CD8-positive, alpha-beta memory T cell (primary cell): ENCODE measurements at regions not wholly inside any gene's neighbourhood (a gene's known extent, or its start where the extent isn't known, plus 50 kb on each side); places are given as distances from the start of the nearest gene placed in this dataset.
A peak's percentile ranks its signal among the peaks of the same experiment; 100 is the strongest.
"Not testable (repeated sequence)": the region's sequence is repeated elsewhere in the genome, so short reads cannot be mapped to it uniquely, and the experiment has no call there.

Experiments used
- CTCF ChIA-PET: fragments of 350-600 bp; sonication (Branson Sonifier 250); formaldehyde crosslinking; loops from one replicate; lab custom pipeline; 2021; ENCODE audit warnings: antibody characterized with exemption; lab: Charles Lee
- POLR2A ChIA-PET: fragments of 350-600 bp; sonication (Branson Sonifier 250); formaldehyde crosslinking; loops from one replicate; lab custom pipeline; 2021; ENCODE audit warnings: antibody characterized with exemption; lab: Charles Lee
- DNase-seq, 5 donors: peaks; one replicate each; pipeline versions ENCODE4 v3.0.0 to v3.0.0-alpha.2; 2020 to 2022; ENCODE audit warnings: mixed read lengths in 1 of 5
- H3K27ac ChIP-seq: one replicate; pipeline ENCODE4 v1.7.0; 2013; ENCODE audit warnings: low read depth, mild to moderate bottlenecking, low read length, moderate library complexity
- H3K27me3 ChIP-seq: 2 replicates; pipeline ENCODE4 v1.7.0; 2013; ENCODE audit warnings: low read length, mild to moderate bottlenecking; ENCODE audit not compliant: insufficient read depth, poor library complexity, severe bottlenecking
- H3K36me3 ChIP-seq: 2 replicates; pipeline ENCODE4 v1.7.0; 2013; ENCODE audit warnings: mild to moderate bottlenecking, low read length, moderate library complexity; ENCODE audit not compliant: insufficient read depth
- H3K4me1 ChIP-seq: 2 replicates; pipeline ENCODE4 v1.7.0; 2013; ENCODE audit warnings: mild to moderate bottlenecking, low read length, moderate library complexity; ENCODE audit not compliant: insufficient read depth
- H3K4me3 ChIP-seq: 2 replicates; pipeline ENCODE4 v1.7.0; 2013; ENCODE audit warnings: mild to moderate bottlenecking, low read length
- H3K9me3 ChIP-seq: 2 replicates; pipeline ENCODE4 v1.7.0; 2013; ENCODE audit warnings: mild to moderate bottlenecking, low read length
- H3K27ac Mint-ChIP-seq, 8 donors: one replicate each; pipeline ENCODE4 v1.8.0; 2020 to 2021; ENCODE audit warnings: mixed read lengths in 8 of 8, mild to moderate bottlenecking in 6 of 8, inconsistent platforms in 3 of 8, moderate library complexity in 3 of 8
- H3K27me3 Mint-ChIP-seq, 2 donors: one replicate each; pipeline ENCODE4 v1.8.0; 2020 to 2021; ENCODE audit warnings: mixed read lengths in 2 of 2, mild to moderate bottlenecking in 1 of 2, moderate library complexity in 1 of 2
- H3K36me3 Mint-ChIP-seq, 3 donors: one replicate each; pipeline ENCODE4 v1.8.0; 2020 to 2021; ENCODE audit warnings: mixed read lengths in 3 of 3, inconsistent platforms in 1 of 3, mild to moderate bottlenecking in 1 of 3
- H3K4me1 Mint-ChIP-seq, 3 donors: one replicate each; pipeline ENCODE4 v1.8.0; 2020 to 2021; ENCODE audit warnings: mixed read lengths in 3 of 3, inconsistent platforms in 1 of 3, mild to moderate bottlenecking in 1 of 3
- H3K4me3 Mint-ChIP-seq, 7 donors: one replicate each; pipeline ENCODE4 v1.8.0; 2020 to 2021; ENCODE audit warnings: mixed read lengths in 7 of 7, mild to moderate bottlenecking in 6 of 7, moderate library complexity in 4 of 7, inconsistent platforms in 2 of 7
- H3K9me3 Mint-ChIP-seq, 5 donors: one replicate each; pipeline ENCODE4 v1.8.0; 2020 to 2022; ENCODE audit warnings: mixed read lengths in 5 of 5, mild to moderate bottlenecking in 3 of 5, moderate library complexity in 2 of 5, inconsistent platforms in 1 of 5

DNA sequence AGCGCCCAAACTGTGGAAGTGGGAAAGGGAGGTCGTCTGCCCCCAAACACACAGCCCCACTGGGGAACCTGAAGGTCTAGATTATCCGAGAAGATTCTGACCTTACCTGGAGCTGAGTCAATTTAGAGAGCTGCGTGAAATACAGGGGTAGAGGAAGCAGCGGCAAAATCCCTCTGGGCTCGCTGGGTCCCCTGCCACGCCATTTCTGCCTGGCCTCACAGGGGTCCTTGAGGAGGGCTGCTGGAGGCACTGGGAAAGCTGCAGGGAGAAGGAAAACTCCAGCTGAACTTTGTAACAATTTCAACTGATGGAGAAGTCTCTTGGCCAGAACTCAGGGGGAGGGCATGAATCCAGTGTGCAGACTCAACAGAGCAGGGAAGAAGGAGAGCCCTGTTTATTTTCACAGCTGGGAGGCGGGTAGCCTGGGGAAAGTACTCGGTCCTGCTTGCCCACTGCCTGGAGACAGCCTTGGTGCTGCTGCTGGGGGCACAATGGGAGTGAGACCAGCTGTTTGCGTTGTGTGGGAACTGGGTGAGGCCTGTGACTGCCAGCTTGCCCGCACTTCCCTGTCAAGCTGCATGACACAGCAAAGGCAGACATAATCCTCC, 93.2 kb upstream of the MAPK10 start:
- CTCF ChIA-PET, result no interaction called here
- Histone ChIP-seq H3K9me3 (no peaks in the 10 kb centered on the region), H3K36me3 (no peaks in the 10 kb centered on the region), H3K4me1 (no peaks in the 10 kb centered on the region), H3K4me3 (no peak overlapping the region), H3K27ac (no peak overlapping the region), H3K27me3 (no peaks in the 10 kb centered on the region)
- DNase-seq, result no peak
- Mint-ChIP-seq H3K4me3 (no peak overlapping the region), H3K27ac (no peak overlapping the region), H3K4me1 (no peaks in the 10 kb centered on the region), H3K27me3 (peaks cover 7 to 27% of the 10 kb centered on the region in 2 donors), H3K9me3 (peaks cover 0 to 7% (median 0%) of the 10 kb centered on the region in 5 donors), H3K36me3 (no peaks in the 10 kb centered on the region)
- POLR2A ChIA-PET, result no interaction called here

GRCh38 chr4:86453611-86454072, 93.8 kb upstream of the MAPK10 start:
- H3K27ac ChIP-seq, H3K4me1 Mint-ChIP-seq, H3K4me3 Mint-ChIP-seq, H3K9me3 ChIP-seq, H3K9me3 Mint-ChIP-seq, H3K27ac Mint-ChIP-seq, H3K4me3 ChIP-seq, POLR2A ChIA-PET, H3K36me3 Mint-ChIP-seq, H3K36me3 ChIP-seq, H3K27me3 ChIP-seq, DNase-seq, H3K4me1 ChIP-seq, CTCF ChIA-PET: not testable (repeated sequence)
- H3K27me3 Mint-ChIP-seq, result peaks cover 7 to 27% of the 10 kb centered on the region in 2 donors

- Mint-ChIP-seq H3K27me3 (no peaks in the 10 kb centered on the region), H3K9me3 (peaks cover 0 to 11% (median 5%) of the 10 kb centered on the region in 5 donors), H3K4me1 (no peaks in the 10 kb centered on the region), H3K27ac (no peak overlapping the region), H3K36me3 (no peaks in the 10 kb centered on the region), H3K4me3 (no peak overlapping the region)
- POLR2A ChIA-PET, result no interaction called here
- DNase-seq, result no peak
- H3K4me3 ChIP-seq, result no peak overlapping the region
- CTCF ChIA-PET, result no interaction called here
- no peaks in the 10 kb centered on the region for H3K4me1 ChIP-seq
- no peak overlapping the region for H3K27ac ChIP-seq
- H3K9me3 ChIP-seq, result no peaks in the 10 kb centered on the region
- no peaks in the 10 kb centered on the region for H3K27me3 ChIP-seq
- no peaks in the 10 kb centered on the region for H3K36me3 ChIP-seq
Measured at GRCh38 chr4:86461849-86462248, 102.0 kb upstream of the MAPK10 start.

- Histone ChIP-seq H3K36me3 (no peaks in the 10 kb centered on the region), H3K4me3 (no peak overlapping the region), H3K9me3 (no peaks in the 10 kb centered on the region), H3K27ac (no peak overlapping the region), H3K4me1 (no peaks in the 10 kb centered on the region), H3K27me3 (no peaks in the 10 kb centered on the region)
- no peaks in the 10 kb centered on the region for H3K9me3 Mint-ChIP-seq
- no peak for DNase-seq
- no peaks in the 10 kb centered on the region for H3K36me3 Mint-ChIP-seq
- POLR2A ChIA-PET, result no interaction called here
- H3K4me3 Mint-ChIP-seq, result no peak overlapping the region
- peaks cover 0 to 2% (median 0%) of the 10 kb centered on the region in 3 donors for H3K4me1 Mint-ChIP-seq
- no peaks in the 10 kb centered on the region for H3K27me3 Mint-ChIP-seq
- CTCF ChIA-PET, result no interaction called here
- H3K27ac Mint-ChIP-seq, result peak overlapping the region in 1 of 8 donors; percentile 43
Measured at GRCh38 chr4:86472377-86473019, 112.6 kb upstream of the MAPK10 start.

GRCh38 chr4:86478151-86478550, 116.0 kb upstream of the PTPN13 start:
- POLR2A ChIA-PET, H3K4me1 Mint-ChIP-seq, H3K4me3 Mint-ChIP-seq, H3K4me1 ChIP-seq, H3K27ac ChIP-seq, H3K27me3 ChIP-seq, H3K27ac Mint-ChIP-seq, H3K9me3 Mint-ChIP-seq, H3K4me3 ChIP-seq, CTCF ChIA-PET, H3K9me3 ChIP-seq, H3K36me3 Mint-ChIP-seq, H3K27me3 Mint-ChIP-seq, DNase-seq, H3K36me3 ChIP-seq: not testable (repeated sequence)

GRCh38 chr4:86481440-86481839, 112.7 kb upstream of the PTPN13 start:
- CTCF ChIA-PET, result no interaction called here
- Histone ChIP-seq H3K36me3 (no peaks in the 10 kb centered on the region), H3K4me1 (no peaks in the 10 kb centered on the region), H3K27me3 (no peaks in the 10 kb centered on the region), H3K4me3 (no peak overlapping the region), H3K27ac (no peak overlapping the region), H3K9me3 (no peaks in the 10 kb centered on the region)
- Mint-ChIP-seq H3K4me3 (no peak overlapping the region), H3K27ac (no peak overlapping the region), H3K4me1 (peaks cover 0 to 9% (median 0%) of the 10 kb centered on the region in 3 donors), H3K27me3 (no peaks in the 10 kb centered on the region), H3K36me3 (no peaks in the 10 kb centered on the region), H3K9me3 (no peaks in the 10 kb centered on the region)
- POLR2A ChIA-PET, result no interaction called here
- DNase-seq, result no peak

DNA sequence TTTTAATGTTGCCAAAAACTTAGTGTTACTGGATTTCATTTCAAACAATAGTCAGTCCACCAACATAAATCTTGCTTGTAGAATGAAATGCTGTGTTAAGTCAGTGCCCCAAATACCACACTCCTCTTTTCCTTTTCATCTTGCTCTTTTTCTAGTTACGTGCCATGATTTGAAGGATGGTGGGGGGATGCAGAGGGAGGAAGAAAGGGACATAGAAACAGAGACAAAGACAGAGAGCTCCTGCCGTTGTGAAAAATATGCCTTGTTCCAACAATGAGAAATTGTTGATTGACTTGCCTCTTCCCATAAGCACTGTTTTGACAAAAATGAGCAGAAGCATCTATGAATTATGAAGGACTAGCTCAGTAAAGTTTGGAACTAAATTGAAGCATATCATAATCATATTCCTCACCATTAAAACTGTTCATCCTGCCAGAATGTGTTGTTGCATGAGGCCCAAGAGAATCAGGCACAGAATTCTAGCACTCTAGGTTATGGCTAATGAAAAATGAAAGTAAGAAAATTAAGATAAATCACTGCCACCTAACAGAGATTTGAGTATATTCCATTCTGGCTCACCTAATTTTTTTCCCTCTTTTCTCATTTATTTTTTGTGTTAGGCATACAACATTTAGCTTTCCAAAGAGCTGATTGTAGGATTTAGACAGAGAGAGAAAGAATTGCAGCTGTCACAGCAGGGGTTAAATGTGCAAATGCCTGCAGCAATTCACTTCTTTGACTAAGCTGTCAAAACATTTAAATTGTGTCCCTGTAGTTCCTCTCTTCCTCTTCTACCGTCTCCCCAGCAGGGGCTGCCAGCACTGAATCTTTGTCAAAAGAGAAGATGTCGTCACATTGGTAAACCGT, 111.6 kb upstream of the PTPN13 start:
- H3K36me3 Mint-ChIP-seq, result no peaks in the 10 kb centered on the region
- CTCF ChIA-PET, result no interaction called here
- H3K4me3 ChIP-seq, result no peak overlapping the region

GRCh38 chr4:86483173-86483490, 111.0 kb upstream of the PTPN13 start:
- peaks cover 0 to 2% (median 0%) of the 10 kb centered on the region in 5 donors for H3K9me3 Mint-ChIP-seq
- Histone ChIP-seq H3K4me3 (no peak overlapping the region), H3K4me1 (no peaks in the 10 kb centered on the region), H3K36me3 (no peaks in the 10 kb centered on the region), H3K9me3 (no peaks in the 10 kb centered on the region), H3K27me3 (no peaks in the 10 kb centered on the region), H3K27ac (no peak overlapping the region)
- POLR2A ChIA-PET, result no interaction called here
- H3K27ac Mint-ChIP-seq, result no peak overlapping the region
- H3K4me1 Mint-ChIP-seq, result peaks cover 0 to 9% (median 0%) of the 10 kb centered on the region in 3 donors
- H3K27me3 Mint-ChIP-seq, result no peaks in the 10 kb centered on the region
- CTCF ChIA-PET, result no interaction called here
- no peak overlapping the region for H3K4me3 Mint-ChIP-seq
- H3K36me3 Mint-ChIP-seq, result no peaks in the 10 kb centered on the region
- DNase-seq, result no peak

More for the DNA sequence above, 111.6 kb upstream of the PTPN13 start:
- no peak for DNase-seq
- Histone ChIP-seq H3K9me3 (no peaks in the 10 kb centered on the region), H3K27me3 (no peaks in the 10 kb centered on the region), H3K36me3 (no peaks in the 10 kb centered on the region), H3K27ac (no peak overlapping the region), H3K4me1 (no peaks in the 10 kb centered on the region)
- Mint-ChIP-seq H3K27me3 (no peaks in the 10 kb centered on the region), H3K4me3 (no peak overlapping the region), H3K4me1 (peaks cover 0 to 9% (median 0%) of the 10 kb centered on the region in 3 donors), H3K27ac (no peak overlapping the region), H3K9me3 (peaks cover 0 to 2% (median 0%) of the 10 kb centered on the region in 5 donors)
- POLR2A ChIA-PET, result no interaction called here
